ENCODE measurements at regions not wholly inside any gene's neighbourhood (a gene's known extent, or its start where the extent isn't known, plus 50 kb on each side); places are given as distances from the start of the nearest gene placed in this dataset.

- DNase-seq (ENCODE audit: low read depth) = no peak
- Histone ChIP-seq H3K27me3 (ENCODE audit: control insufficient read depth, insufficient read depth, low read length) (no peaks in the 10 kb centered on the region), H3K36me3 (ENCODE audit: control insufficient read depth, insufficient read depth, low read length) (no peaks in the 10 kb centered on the region), H3K4me3 (ENCODE audit: low read depth, low read length) (no peak overlapping the region)
- TF ChIP-seq, protein P1, sequence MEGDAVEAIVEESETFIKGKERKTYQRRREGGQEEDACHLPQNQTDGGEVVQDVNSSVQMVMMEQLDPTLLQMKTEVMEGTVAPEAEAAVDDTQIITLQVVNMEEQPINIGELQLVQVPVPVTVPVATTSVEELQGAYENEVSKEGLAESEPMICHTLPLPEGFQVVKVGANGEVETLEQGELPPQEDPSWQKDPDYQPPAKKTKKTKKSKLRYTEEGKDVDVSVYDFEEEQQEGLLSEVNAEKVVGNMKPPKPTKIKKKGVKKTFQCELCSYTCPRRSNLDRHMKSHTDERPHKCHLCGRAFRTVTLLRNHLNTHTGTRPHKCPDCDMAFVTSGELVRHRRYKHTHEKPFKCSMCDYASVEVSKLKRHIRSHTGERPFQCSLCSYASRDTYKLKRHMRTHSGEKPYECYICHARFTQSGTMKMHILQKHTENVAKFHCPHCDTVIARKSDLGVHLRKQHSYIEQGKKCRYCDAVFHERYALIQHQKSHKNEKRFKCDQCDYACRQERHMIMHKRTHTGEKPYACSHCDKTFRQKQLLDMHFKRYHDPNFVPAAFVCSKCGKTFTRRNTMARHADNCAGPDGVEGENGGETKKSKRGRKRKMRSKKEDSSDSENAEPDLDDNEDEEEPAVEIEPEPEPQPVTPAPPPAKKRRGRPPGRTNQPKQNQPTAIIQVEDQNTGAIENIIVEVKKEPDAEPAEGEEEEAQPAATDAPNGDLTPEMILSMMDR (IDR thresholded peaks at IDR 0.05; ENCODE audit: insufficient read depth, low read length, severe bottlenecking) = no peak
- no peak for FAIRE-seq
Measured at GRCh38 chr3:194212161-194212844, 76.4 kb downstream of the HES1 start.

GRCh38 chr3:194212845-194213331 is 76.9 kb downstream of the HES1 start:
- FAIRE-seq = no peak
- H3K27me3 ChIP-seq (ENCODE audit: control insufficient read depth, insufficient read depth, low read length) = no peaks in the 10 kb centered on the region
- no peak for DNase-seq (ENCODE audit: low read depth)
- H3K36me3 ChIP-seq (ENCODE audit: control insufficient read depth, insufficient read depth, low read length) = no peaks in the 10 kb centered on the region
- H3K4me3 ChIP-seq (ENCODE audit: low read depth, low read length) = no peak overlapping the region
- TF ChIP-seq, protein P1 (IDR thresholded peaks at IDR 0.05; ENCODE audit: insufficient read depth, low read length, severe bottlenecking) = no peak

DNA sequence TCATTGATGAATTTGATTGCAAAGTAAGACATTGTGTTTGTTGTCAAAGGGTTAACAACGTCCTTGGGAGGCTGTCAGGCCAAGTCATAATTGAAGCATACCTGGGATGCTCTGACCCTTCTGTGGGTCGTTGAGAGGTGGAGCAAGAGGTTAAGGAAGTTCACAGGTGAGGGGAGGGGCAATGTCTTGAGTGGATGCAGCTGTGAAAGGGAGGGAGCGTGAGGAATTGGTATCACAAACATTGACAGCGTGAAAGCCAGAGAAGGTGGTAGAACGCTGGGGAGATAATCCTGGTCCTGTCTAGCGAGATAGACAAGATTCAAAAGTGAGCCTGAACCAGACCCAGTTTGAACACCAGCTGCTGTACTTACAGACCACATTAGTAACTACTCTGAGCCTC is 79.4 kb downstream of the HES1 start:
- no peak for DNase-seq (ENCODE audit: low read depth)
- Histone ChIP-seq H3K36me3 (ENCODE audit: control insufficient read depth, insufficient read depth, low read length) (no peaks in the 10 kb centered on the region), H3K4me3 (ENCODE audit: low read depth, low read length) (no peak overlapping the region), H3K27me3 (ENCODE audit: control insufficient read depth, insufficient read depth, low read length) (no peaks in the 10 kb centered on the region)
- FAIRE-seq = no peak
- TF ChIP-seq, protein P1 (IDR thresholded peaks at IDR 0.05; ENCODE audit: insufficient read depth, low read length, severe bottlenecking) = no peak

GRCh38 chr3:194218646-194219453 is 82.9 kb downstream of the HES1 start:
- DNase-seq (ENCODE audit: low read depth) = no peak
- no peaks in the 10 kb centered on the region for H3K36me3 ChIP-seq (ENCODE audit: control insufficient read depth, insufficient read depth, low read length)
- no peak for FAIRE-seq
- no peaks in the 10 kb centered on the region for H3K27me3 ChIP-seq (ENCODE audit: control insufficient read depth, insufficient read depth, low read length)
- H3K4me3 ChIP-seq (ENCODE audit: low read depth, low read length) = no peak overlapping the region
- TF ChIP-seq, protein P1 (IDR thresholded peaks at IDR 0.05; ENCODE audit: insufficient read depth, low read length, severe bottlenecking) = no peak

- H3K36me3 ChIP-seq (ENCODE audit: control insufficient read depth, insufficient read depth, low read length) = no peaks in the 10 kb centered on the region
- DNase-seq (ENCODE audit: low read depth) (no peak), FAIRE-seq (no peak)
- H3K27me3 ChIP-seq (ENCODE audit: control insufficient read depth, insufficient read depth, low read length) = no peaks in the 10 kb centered on the region
- TF ChIP-seq, protein P1 (IDR thresholded peaks at IDR 0.05; ENCODE audit: insufficient read depth, low read length, severe bottlenecking) = no peak
- H3K4me3 ChIP-seq (ENCODE audit: low read depth, low read length) = no peak overlapping the region
Measured at GRCh38 chr3:194219826-194220410, 84.0 kb downstream of the HES1 start.

Measured in bronchial epithelial cell (primary cell).